ENCODE measurements at regions not wholly inside any gene's neighbourhood (a gene's known extent, or its start where the extent isn't known, plus 50 kb on each side); places are given as distances from the start of the nearest gene placed in this dataset.

DNA sequence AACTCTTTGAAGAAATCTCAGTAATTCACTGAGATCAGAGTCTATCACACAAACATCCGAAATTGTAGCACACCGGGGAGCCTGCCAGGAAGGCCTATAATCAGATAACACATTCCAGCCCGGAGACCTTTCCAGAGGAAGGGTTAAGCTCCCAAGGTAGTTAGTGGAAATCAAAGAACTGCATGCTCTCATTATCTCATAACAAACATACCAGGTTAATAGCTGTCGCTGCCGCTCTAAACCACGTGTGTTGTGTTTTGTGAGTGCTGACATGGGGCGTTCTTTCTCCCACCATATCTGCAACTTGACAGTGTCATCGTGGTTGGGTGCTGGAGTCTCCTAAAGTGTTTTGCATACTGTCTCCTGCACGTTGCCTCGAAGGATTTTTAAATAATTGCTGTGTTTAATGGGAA lies 120.7 kb upstream of the CARD11 start:
- TF ChIP-seq, protein P1, sequence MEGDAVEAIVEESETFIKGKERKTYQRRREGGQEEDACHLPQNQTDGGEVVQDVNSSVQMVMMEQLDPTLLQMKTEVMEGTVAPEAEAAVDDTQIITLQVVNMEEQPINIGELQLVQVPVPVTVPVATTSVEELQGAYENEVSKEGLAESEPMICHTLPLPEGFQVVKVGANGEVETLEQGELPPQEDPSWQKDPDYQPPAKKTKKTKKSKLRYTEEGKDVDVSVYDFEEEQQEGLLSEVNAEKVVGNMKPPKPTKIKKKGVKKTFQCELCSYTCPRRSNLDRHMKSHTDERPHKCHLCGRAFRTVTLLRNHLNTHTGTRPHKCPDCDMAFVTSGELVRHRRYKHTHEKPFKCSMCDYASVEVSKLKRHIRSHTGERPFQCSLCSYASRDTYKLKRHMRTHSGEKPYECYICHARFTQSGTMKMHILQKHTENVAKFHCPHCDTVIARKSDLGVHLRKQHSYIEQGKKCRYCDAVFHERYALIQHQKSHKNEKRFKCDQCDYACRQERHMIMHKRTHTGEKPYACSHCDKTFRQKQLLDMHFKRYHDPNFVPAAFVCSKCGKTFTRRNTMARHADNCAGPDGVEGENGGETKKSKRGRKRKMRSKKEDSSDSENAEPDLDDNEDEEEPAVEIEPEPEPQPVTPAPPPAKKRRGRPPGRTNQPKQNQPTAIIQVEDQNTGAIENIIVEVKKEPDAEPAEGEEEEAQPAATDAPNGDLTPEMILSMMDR (IDR thresholded peaks at IDR 0.05; ENCODE audit: poor library complexity, severe bottlenecking): no peak
- TF ChIP-seq EZH2 (IDR thresholded peaks at IDR 0.05; ENCODE audit: borderline replicate concordance, insufficient read depth, low read length, poor library complexity, severe bottlenecking) (no peak), SMC3 (conservative IDR thresholded peaks at IDR 0.05; ENCODE audit: poor library complexity) (no peak), MXI1 (conservative IDR thresholded peaks at IDR 0.05; ENCODE audit: poor library complexity, severe bottlenecking) (no peak), EP300 (conservative IDR thresholded peaks at IDR 0.05; ENCODE audit: poor library complexity, severe bottlenecking) (no peak), POLR2AphosphoS5 (IDR thresholded peaks at IDR 0.05) (no peak)
- TF ChIP-seq, protein P2, sequence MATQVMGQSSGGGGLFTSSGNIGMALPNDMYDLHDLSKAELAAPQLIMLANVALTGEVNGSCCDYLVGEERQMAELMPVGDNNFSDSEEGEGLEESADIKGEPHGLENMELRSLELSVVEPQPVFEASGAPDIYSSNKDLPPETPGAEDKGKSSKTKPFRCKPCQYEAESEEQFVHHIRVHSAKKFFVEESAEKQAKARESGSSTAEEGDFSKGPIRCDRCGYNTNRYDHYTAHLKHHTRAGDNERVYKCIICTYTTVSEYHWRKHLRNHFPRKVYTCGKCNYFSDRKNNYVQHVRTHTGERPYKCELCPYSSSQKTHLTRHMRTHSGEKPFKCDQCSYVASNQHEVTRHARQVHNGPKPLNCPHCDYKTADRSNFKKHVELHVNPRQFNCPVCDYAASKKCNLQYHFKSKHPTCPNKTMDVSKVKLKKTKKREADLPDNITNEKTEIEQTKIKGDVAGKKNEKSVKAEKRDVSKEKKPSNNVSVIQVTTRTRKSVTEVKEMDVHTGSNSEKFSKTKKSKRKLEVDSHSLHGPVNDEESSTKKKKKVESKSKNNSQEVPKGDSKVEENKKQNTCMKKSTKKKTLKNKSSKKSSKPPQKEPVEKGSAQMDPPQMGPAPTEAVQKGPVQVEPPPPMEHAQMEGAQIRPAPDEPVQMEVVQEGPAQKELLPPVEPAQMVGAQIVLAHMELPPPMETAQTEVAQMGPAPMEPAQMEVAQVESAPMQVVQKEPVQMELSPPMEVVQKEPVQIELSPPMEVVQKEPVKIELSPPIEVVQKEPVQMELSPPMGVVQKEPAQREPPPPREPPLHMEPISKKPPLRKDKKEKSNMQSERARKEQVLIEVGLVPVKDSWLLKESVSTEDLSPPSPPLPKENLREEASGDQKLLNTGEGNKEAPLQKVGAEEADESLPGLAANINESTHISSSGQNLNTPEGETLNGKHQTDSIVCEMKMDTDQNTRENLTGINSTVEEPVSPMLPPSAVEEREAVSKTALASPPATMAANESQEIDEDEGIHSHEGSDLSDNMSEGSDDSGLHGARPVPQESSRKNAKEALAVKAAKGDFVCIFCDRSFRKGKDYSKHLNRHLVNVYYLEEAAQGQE (IDR thresholded peaks at IDR 0.05; ENCODE audit: borderline replicate concordance): no peak

Data from neural cell (in vitro differentiated cells).